Glutamatergic neuron (in vitro differentiated cells): ENCODE measurements at regions not wholly inside any gene's neighbourhood (a gene's known extent, or its start where the extent isn't known, plus 50 kb on each side); places are given as distances from the start of the nearest gene placed in this dataset.

Experiments used
- DNase-seq: peaks from one replicate; pipeline ENCODE4 v3.0.0; 2022
- H3K27ac Mint-ChIP-seq: one replicate; pipeline ENCODE4 v1.8.0; 2020; ENCODE audit warnings: mild to moderate bottlenecking, mixed read lengths, inconsistent platforms; ENCODE audit not compliant: unreplicated experiment
- H3K27me3 Mint-ChIP-seq: one replicate; pipeline ENCODE4 v1.8.0; 2020; ENCODE audit warnings: mild to moderate bottlenecking, moderate library complexity, mixed read lengths, inconsistent platforms; ENCODE audit not compliant: unreplicated experiment
- H3K36me3 Mint-ChIP-seq: one replicate; pipeline ENCODE4 v1.8.0; 2020; ENCODE audit warnings: mild to moderate bottlenecking, mixed read lengths, inconsistent platforms; ENCODE audit not compliant: unreplicated experiment
- H3K4me1 Mint-ChIP-seq: one replicate; pipeline ENCODE4 v1.8.0; 2020; ENCODE audit warnings: mild to moderate bottlenecking, low read depth, mixed read lengths, inconsistent platforms; ENCODE audit not compliant: unreplicated experiment
- H3K4me3 Mint-ChIP-seq: one replicate; pipeline ENCODE4 v1.8.0; 2020; ENCODE audit warnings: mild to moderate bottlenecking, mixed read lengths, inconsistent platforms; ENCODE audit not compliant: unreplicated experiment
- H3K9me3 Mint-ChIP-seq: one replicate; pipeline ENCODE4 v1.8.0; 2020; ENCODE audit warnings: mild to moderate bottlenecking, moderate library complexity, mixed read lengths, inconsistent platforms; ENCODE audit not compliant: unreplicated experiment
- TF ChIP-seq, protein P1 (sequence below): fragments of 200-600 bp; sonication (generic); IDR thresholded peaks from one replicate; pipeline ENCODE4 v1.5.0; 2021; ENCODE audit not compliant: partially characterized antibody, unreplicated experiment

DNA sequence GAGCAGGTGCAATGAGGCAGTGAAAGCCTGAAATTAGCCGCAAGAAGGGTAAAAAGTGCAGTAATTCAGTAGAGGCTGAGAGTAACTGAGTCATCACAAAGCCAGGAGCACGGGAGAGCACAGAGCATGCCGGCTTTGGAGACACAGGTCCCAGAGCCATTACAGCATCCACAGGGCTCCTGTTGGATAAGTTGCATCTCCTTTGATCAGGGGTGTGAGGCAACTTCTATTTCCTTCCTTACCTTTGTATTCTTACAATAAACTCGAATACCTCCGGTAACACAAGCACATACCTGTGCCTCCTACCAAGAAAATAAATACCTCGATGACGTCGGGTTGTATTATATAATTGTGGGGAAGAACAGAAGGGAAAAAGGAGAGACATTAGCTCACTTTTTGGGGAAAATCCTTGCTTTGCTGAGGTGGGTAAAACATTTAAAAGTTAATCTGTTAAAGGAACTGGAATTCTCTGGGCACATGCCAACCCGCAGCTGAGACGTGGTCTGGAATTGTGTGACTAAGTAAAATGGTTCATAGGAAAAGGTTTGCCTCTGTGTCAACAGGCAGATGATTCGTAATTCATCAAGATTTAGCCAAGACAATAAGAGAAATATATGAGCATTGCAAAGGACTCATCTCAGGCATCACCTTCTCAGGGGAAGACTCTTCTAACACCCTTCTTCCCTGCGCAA is 360.7 kb upstream of the ZFP64 start:
- H3K4me3 Mint-ChIP-seq, result no peak overlapping the region
- TF ChIP-seq, protein P1, sequence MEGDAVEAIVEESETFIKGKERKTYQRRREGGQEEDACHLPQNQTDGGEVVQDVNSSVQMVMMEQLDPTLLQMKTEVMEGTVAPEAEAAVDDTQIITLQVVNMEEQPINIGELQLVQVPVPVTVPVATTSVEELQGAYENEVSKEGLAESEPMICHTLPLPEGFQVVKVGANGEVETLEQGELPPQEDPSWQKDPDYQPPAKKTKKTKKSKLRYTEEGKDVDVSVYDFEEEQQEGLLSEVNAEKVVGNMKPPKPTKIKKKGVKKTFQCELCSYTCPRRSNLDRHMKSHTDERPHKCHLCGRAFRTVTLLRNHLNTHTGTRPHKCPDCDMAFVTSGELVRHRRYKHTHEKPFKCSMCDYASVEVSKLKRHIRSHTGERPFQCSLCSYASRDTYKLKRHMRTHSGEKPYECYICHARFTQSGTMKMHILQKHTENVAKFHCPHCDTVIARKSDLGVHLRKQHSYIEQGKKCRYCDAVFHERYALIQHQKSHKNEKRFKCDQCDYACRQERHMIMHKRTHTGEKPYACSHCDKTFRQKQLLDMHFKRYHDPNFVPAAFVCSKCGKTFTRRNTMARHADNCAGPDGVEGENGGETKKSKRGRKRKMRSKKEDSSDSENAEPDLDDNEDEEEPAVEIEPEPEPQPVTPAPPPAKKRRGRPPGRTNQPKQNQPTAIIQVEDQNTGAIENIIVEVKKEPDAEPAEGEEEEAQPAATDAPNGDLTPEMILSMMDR, result no peak
- H3K9me3 Mint-ChIP-seq, result peaks cover 2% of the 10 kb centered on the region
- DNase-seq, result no peak
- no peaks in the 10 kb centered on the region for H3K36me3 Mint-ChIP-seq
- H3K27ac Mint-ChIP-seq, result no peak overlapping the region
- H3K27me3 Mint-ChIP-seq, result peaks cover 2% of the 10 kb centered on the region
- no peaks in the 10 kb centered on the region for H3K4me1 Mint-ChIP-seq

DNA sequence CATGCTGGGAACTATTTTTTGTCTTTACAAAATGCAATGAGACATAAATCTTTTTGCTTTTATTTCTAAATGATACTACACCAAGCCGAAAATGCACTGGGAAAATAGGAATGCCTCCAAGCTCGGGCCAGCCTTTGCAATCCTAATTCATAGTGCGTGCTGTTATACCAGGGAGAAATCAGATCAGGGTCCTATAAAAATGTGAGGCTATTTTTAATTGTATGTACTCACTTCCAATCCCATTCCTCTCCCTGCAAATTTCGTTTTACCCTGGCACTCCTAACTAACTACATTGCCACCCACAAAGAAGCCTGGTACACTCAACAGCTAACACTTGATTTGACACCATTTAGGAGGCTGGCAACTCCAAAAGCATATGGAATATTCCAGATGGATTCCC is 350.6 kb upstream of the ZFP64 start:
- TF ChIP-seq, protein P1, result no peak
- Mint-ChIP-seq H3K4me1 (no peaks in the 10 kb centered on the region), H3K36me3 (peaks cover 3% of the 10 kb centered on the region), H3K27ac (no peak overlapping the region), H3K4me3 (no peak overlapping the region), H3K9me3 (peaks cover 12% of the 10 kb centered on the region), H3K27me3 (peaks cover 2% of the 10 kb centered on the region)
- DNase-seq, result no peak

DNA sequence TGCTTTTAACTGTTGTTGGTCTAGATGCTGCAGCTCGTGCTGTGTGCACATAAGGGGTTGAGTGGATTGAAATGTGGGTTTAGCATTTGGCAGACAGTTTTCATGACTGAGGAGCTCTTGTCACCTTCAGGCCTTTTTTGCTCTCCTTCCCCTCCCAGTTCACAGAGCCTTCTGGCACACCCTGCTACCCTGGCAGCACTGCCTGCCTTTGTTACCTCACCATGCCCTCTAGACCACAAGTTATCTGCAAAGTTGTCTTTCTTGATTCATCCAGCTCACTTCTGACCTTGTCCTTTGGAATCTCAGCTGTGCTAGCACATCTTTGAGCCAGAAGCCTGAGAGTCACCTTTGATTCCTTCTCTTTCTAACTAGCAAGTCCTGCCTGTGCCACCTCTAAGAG is 348.9 kb upstream of the ZFP64 start:
- no peaks in the 10 kb centered on the region for H3K4me1 Mint-ChIP-seq
- no peaks in the 10 kb centered on the region for H3K36me3 Mint-ChIP-seq
- H3K9me3 Mint-ChIP-seq, result peaks cover 12% of the 10 kb centered on the region
- no peak overlapping the region for H3K27ac Mint-ChIP-seq
- no peak for DNase-seq
- TF ChIP-seq, protein P1, result no peak
- no peaks in the 10 kb centered on the region for H3K27me3 Mint-ChIP-seq
- no peak overlapping the region for H3K4me3 Mint-ChIP-seq

DNA sequence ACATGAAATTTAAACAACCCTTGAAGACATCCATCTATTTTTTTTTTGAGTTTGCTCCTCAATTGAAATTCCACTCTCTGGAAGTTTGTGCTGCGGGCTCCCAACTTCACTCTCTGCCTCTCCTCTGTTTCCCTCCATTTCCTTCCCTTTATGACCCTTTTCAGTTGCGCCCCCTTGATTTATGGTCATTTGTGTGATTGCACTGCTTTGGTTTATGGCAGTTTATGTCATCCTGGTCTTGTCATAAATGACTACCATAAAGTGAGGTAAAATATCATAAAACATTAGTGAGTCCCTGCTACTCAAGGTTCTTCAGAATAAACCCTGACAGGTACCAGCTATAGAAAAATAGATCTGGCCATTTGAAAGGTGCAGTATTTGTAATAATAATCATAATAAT is 348.3 kb upstream of the ZFP64 start:
- H3K4me1 Mint-ChIP-seq, result no peaks in the 10 kb centered on the region
- no peaks in the 10 kb centered on the region for H3K36me3 Mint-ChIP-seq
- TF ChIP-seq, protein P1, result no peak
- no peak for DNase-seq
- H3K9me3 Mint-ChIP-seq, result peaks cover 12% of the 10 kb centered on the region
- no peak overlapping the region for H3K4me3 Mint-ChIP-seq
- H3K27ac Mint-ChIP-seq, result no peak overlapping the region
- H3K27me3 Mint-ChIP-seq, result no peaks in the 10 kb centered on the region

DNA sequence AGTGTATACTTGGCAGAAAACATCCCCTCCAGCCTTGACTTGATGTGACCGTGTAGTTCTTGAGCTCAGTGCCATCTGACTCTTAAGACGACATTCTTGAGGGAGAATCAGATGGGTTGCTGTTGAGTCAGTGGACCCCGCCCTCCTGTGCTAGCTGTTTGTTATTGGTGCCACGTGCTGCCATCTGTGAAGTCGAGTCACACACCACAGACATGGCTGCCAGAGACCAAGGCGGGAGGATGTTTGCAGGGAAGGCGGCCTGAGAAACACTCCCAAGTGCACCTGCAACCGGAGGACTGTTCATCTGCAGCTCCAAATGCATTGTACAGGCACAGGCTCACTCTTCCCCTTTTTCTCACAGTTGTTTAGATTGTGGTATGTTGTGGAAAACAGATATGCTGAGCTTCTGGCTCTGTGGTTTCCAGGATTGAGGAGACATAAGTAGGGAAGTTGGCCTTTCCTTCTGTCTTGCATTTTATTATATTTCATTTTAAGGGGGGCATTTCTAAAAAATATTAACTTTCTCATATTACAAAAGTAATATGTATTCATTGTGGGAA is 345.3 kb upstream of the ZFP64 start:
- H3K27me3 Mint-ChIP-seq, result no peaks in the 10 kb centered on the region
- H3K36me3 Mint-ChIP-seq, result no peaks in the 10 kb centered on the region
- no peak overlapping the region for H3K27ac Mint-ChIP-seq
- H3K4me3 Mint-ChIP-seq, result no peak overlapping the region
- TF ChIP-seq, protein P1, result no peak
- no peaks in the 10 kb centered on the region for H3K4me1 Mint-ChIP-seq
- peaks cover 6% of the 10 kb centered on the region for H3K9me3 Mint-ChIP-seq
- no peak for DNase-seq
